ENCODE measurements at regions not wholly inside any gene's neighbourhood (a gene's known extent, or its start where the extent isn't known, plus 50 kb on each side); places are given as distances from the start of the nearest gene placed in this dataset.

- TF ChIP-seq CTCF (IDR thresholded peaks at IDR 0.05), result no peak
- no peak for TF ChIP-seq EP300 (IDR thresholded peaks at IDR 0.05)
- no peak for TF ChIP-seq POLR2A (IDR thresholded peaks at IDR 0.05)
Observed at GRCh38 chr2:2926009-2926857, 451.4 kb downstream of the EIPR1 start.
